NB4 (cell line): ENCODE measurements at regions not wholly inside any gene's neighbourhood (a gene's known extent, or its start where the extent isn't known, plus 50 kb on each side); places are given as distances from the start of the nearest gene placed in this dataset.

ENCODE experiments used
- CTCF ChIP-seq: IDR thresholded peaks from one replicate; pipeline ENCODE4 v1.5.1; 2012; ENCODE audit warnings: low read depth, low read length
- MAX ChIP-seq: IDR thresholded peaks from 2 replicates; pipeline ENCODE4 v1.6.1; 2011; ENCODE audit warnings: low read depth, low read length
- POLR2A ChIP-seq: IDR thresholded peaks from 2 replicates; pipeline ENCODE4 v1.6.1; 2011; ENCODE audit warnings: mild to moderate bottlenecking; ENCODE audit not compliant: insufficient read length; ENCODE audit errors: extremely low read depth

- TF ChIP-seq CTCF (no peak), POLR2A (no peak), MAX (no peak)
Observed at GRCh38 chr2:239855863-239856587, 169.1 kb downstream of the NDUFA10 start.
